Endothelial cell of umbilical vein (primary cell): ENCODE measurements at regions not wholly inside any gene's neighbourhood (a gene's known extent, or its start where the extent isn't known, plus 50 kb on each side); places are given as distances from the start of the nearest gene placed in this dataset.

Experiments
- BruUV-seq: library from RNA; stranded (reverse); fragments of 400-500 nt; replicated peaks from 2 replicates; lab custom pipeline; 2021; lab: Mats Ljungman, UMichigan
- CTCF ChIA-PET: fragments of 300-600, 350-600 bp; sonication (Branson Sonifier 250); formaldehyde crosslinking; loops from one replicate; lab custom pipeline; 2021; ENCODE audit warnings: antibody characterized with exemption, inconsistent platforms; lab: Charles Lee
- POLR2A ChIA-PET: fragments of 300-600, 350-600 bp; sonication (Branson Sonifier 250); formaldehyde crosslinking; loops from one replicate; lab custom pipeline; 2021; ENCODE audit warnings: antibody characterized with exemption, inconsistent platforms; lab: Charles Lee
- DNase-seq: peaks from one replicate; pipeline ENCODE4 v3.0.0-alpha.2; 2011; ENCODE audit warnings: low read depth, low spot score
- FAIRE-seq: peaks from 2 replicates; lab custom pipeline; 2011; peaks lifted over from hg19 to GRCh38; lab: Jason Lieb, UNC
- H2AFZ ChIP-seq: 2 replicates; pipeline ENCODE4 v1.6.0; 2012; ENCODE audit warnings: low read depth, low read length, control low read depth, inconsistent platforms
- H3K27ac ChIP-seq: 2 replicates; pipeline ENCODE4 v1.5.1; 2011; ENCODE audit warnings: low read depth, mild to moderate bottlenecking, control low read depth, low read length, moderate library complexity; ENCODE audit not compliant: insufficient read depth
- H3K27me3 ChIP-seq, 2 experiments: 2 replicates each; pipeline versions ENCODE4 v1.6.0 to v1.6.1; 2011; ENCODE audit warnings: low read length in 2 of 2, mixed read lengths in 1 of 2; ENCODE audit not compliant: control insufficient read depth in 2 of 2, insufficient read depth in 2 of 2
- H3K36me3 ChIP-seq, 2 experiments: 2 replicates in 1 of 2; 3 replicates in 1 of 2; pipeline ENCODE4 v1.5.1; 2011; ENCODE audit warnings: low read length in 2 of 2, mild to moderate bottlenecking in 1 of 2, moderate library complexity in 1 of 2; ENCODE audit not compliant: control insufficient read depth in 2 of 2, insufficient read depth in 2 of 2; ENCODE audit errors: extremely low read depth in 1 of 2
- H3K4me1 ChIP-seq: 3 replicates; pipeline ENCODE4 v1.5.1; 2011; ENCODE audit warnings: mild to moderate bottlenecking, low read length; ENCODE audit not compliant: control insufficient read depth, insufficient read depth; ENCODE audit errors: extremely low read depth
- H3K4me2 ChIP-seq: 2 replicates; pipeline ENCODE4 v1.6.1; 2011; ENCODE audit warnings: low read length, control low read depth, mixed read lengths; ENCODE audit not compliant: insufficient read depth
- H3K4me3 ChIP-seq, 3 experiments: fragments of 200-600 bp in 1 of 3; sonication (generic), shearing (Covaris generic) in 1 of 3; replicated peaks in 1 of 3; 2 replicates each; pipeline ENCODE4 v1.5.1; 2011 to 2016; ENCODE audit warnings: control low read depth in 3 of 3, low read length in 3 of 3, mild to moderate bottlenecking in 2 of 3, inconsistent platforms in 1 of 3, low read depth in 1 of 3, moderate library complexity in 1 of 3; ENCODE audit not compliant: insufficient read depth in 1 of 3
- H3K79me2 ChIP-seq: 2 replicates; pipeline ENCODE4 v1.6.0; 2012; ENCODE audit warnings: low read length, inconsistent platforms; ENCODE audit not compliant: control insufficient read depth, insufficient read depth
- H3K9ac ChIP-seq: replicated peaks from 2 replicates; pipeline ENCODE3; 2011; ENCODE audit warnings: low read length, control low read depth; ENCODE audit not compliant: insufficient read depth; ENCODE audit errors: extremely low read depth
- H3K9me1 ChIP-seq: replicated peaks from 3 replicates; pipeline ENCODE4 v1.6.0; 2011; ENCODE audit warnings: mild to moderate bottlenecking, low read length; ENCODE audit not compliant: control insufficient read depth, insufficient read depth; ENCODE audit errors: extremely low read depth
- H3K9me3 ChIP-seq: replicated peaks from 2 replicates; pipeline ENCODE4 v1.5.1; 2012; ENCODE audit warnings: low read length, inconsistent platforms; ENCODE audit not compliant: control insufficient read depth, insufficient read depth
- H4K20me1 ChIP-seq: replicated peaks from 2 replicates; pipeline ENCODE3; 2011; ENCODE audit warnings: mild to moderate bottlenecking, low read length; ENCODE audit not compliant: control insufficient read depth, insufficient read depth; ENCODE audit errors: extremely low read depth
- CTCF ChIP-seq, 2 donors: IDR thresholded peaks; 1 replicate in 1 of 2; 2 replicates in 1 of 2; pipeline ENCODE4 v1.5.1; 2011; ENCODE audit warnings: low read length in 2 of 2, mild to moderate bottlenecking in 2 of 2, moderate library complexity in 2 of 2, control low read depth in 1 of 2, inconsistent platforms in 1 of 2, low read depth in 1 of 2; ENCODE audit not compliant: insufficient read depth in 1 of 2; ENCODE audit errors: extremely low read depth in 1 of 2
- EZH2 ChIP-seq: IDR thresholded peaks from 2 replicates; pipeline ENCODE4 v1.6.1; 2012; ENCODE audit warnings: borderline replicate concordance, low read depth, mild to moderate bottlenecking, moderate library complexity, low read length, inconsistent platforms; ENCODE audit not compliant: severe bottlenecking
- FOS ChIP-seq: IDR thresholded peaks from 2 replicates; pipeline ENCODE4 v1.6.1; 2011; ENCODE audit warnings: mild to moderate bottlenecking, low read length, moderate library complexity, borderline replicate concordance; ENCODE audit not compliant: insufficient read depth
- GATA2 ChIP-seq: IDR thresholded peaks from 2 replicates; pipeline ENCODE4 v1.7.0; 2011; ENCODE audit warnings: low read depth, mild to moderate bottlenecking, moderate library complexity, mixed read lengths, low read length; ENCODE audit not compliant: insufficient read length, insufficient read depth
- JUN ChIP-seq: IDR thresholded peaks from 2 replicates; pipeline ENCODE4 v1.6.1; 2011; ENCODE audit warnings: borderline replicate concordance, low read depth; ENCODE audit not compliant: insufficient read length, insufficient read depth
- MAX ChIP-seq: IDR thresholded peaks from 2 replicates; pipeline ENCODE4 v1.6.1; 2011; ENCODE audit not compliant: insufficient read depth, insufficient read length
- MYC ChIP-seq: IDR thresholded peaks from one replicate; pipeline ENCODE4 v1.6.1; 2011; ENCODE audit warnings: mild to moderate bottlenecking, low read depth, low read length
- POLR2A ChIP-seq: IDR thresholded peaks from 2 replicates; pipeline ENCODE4 v1.6.1; 2012; ENCODE audit warnings: low read depth, mild to moderate bottlenecking, control low read depth, low read length
- POLR2AphosphoS5 ChIP-seq: IDR thresholded peaks from 2 replicates; pipeline ENCODE4 v1.6.1; 2012; ENCODE audit warnings: low read depth, mild to moderate bottlenecking, control low read depth, low read length, moderate library complexity; ENCODE audit not compliant: insufficient read depth
- dilution Hi-C: fragments of 300-500 bp; cut with MboI; formaldehyde crosslinking; loops from one replicate; pipeline ENCODE4 v1.15.0; 2019; ENCODE audit warnings: low sequenced_read_pairs; ENCODE audit not compliant: extremely low pct_ligation_motif_present
- intact Hi-C: fragments of 100-400 bp; cut with micrococcal nuclease; formaldehyde crosslinking; loops from one replicate; pipeline ENCODE4 v1.10.0; 2022

- POLR2A ChIA-PET: no interaction called here
- H3K36me3 ChIP-seq: no peaks in the 10 kb centered on the region
- TF ChIP-seq CTCF (IDR thresholded peaks at IDR 0.05; ENCODE audit: extremely low read depth in 1 of 2, insufficient read depth in 1 of 2, low read depth in 1 of 2, low read length in 2 of 2) (no peak), POLR2A (no peak), POLR2AphosphoS5 (no peak), GATA2 (no peak), FOS (no peak), EZH2 (no peak), MAX (no peak), JUN (no peak), MYC (no peak)
- no peaks in the 10 kb centered on the region for H3K9me1 ChIP-seq
- H3K27me3 ChIP-seq: no peaks in the 10 kb centered on the region
- H2AFZ ChIP-seq: no peak overlapping the region
- H3K79me2 ChIP-seq: no peaks in the 10 kb centered on the region
- no peak overlapping the region for H3K27ac ChIP-seq
- H4K20me1 ChIP-seq: no peaks in the 10 kb centered on the region
- intact Hi-C loops (no loop called here), dilution Hi-C loops (no loop called here)
- no peak overlapping the region for H3K4me3 ChIP-seq
- H3K4me1 ChIP-seq: no peaks in the 10 kb centered on the region
- H3K4me2 ChIP-seq: no peak overlapping the region
- H3K9ac ChIP-seq: no peak overlapping the region
- CTCF ChIA-PET: no interaction called here
- DNase-seq: no peak
- H3K9me3 ChIP-seq: no peaks in the 10 kb centered on the region
- FAIRE-seq: no peak
- BruUV-seq: no TSS peak
Measured at GRCh38 chr3:132837615-132838014, 115.4 kb upstream of the NPHP3 start.
